ENCODE measurements at regions not wholly inside any gene's neighbourhood (a gene's known extent, or its start where the extent isn't known, plus 50 kb on each side); places are given as distances from the start of the nearest gene placed in this dataset.

GRCh38 chr2:184523732-184524131 lies 74.6 kb upstream of the ZNF804A start:
- TF ChIP-seq EP300 (IDR thresholded peaks at IDR 0.05), result no peak
- TF ChIP-seq POLR2A (IDR thresholded peaks at IDR 0.05), result no peak
- TF ChIP-seq CTCF (IDR thresholded peaks at IDR 0.05), result no peak
- no peak for TF ChIP-seq POLR2AphosphoS5 (IDR thresholded peaks at IDR 0.05)
- no peaks in the 10 kb centered on the region for H3K36me3 ChIP-seq
- no peak overlapping the region for H3K4me3 ChIP-seq
- 97% methylated on average over 5 of the region's 11 CpGs for WGBS
- peak in 1 of 2 donors; percentile 32 for DNase-seq (ENCODE audit: low spot score in 2 of 2)
- no peak overlapping the region for H3K27ac ChIP-seq
- H3K27me3 ChIP-seq, result no peaks in the 10 kb centered on the region
- no peaks in the 10 kb centered on the region for H3K4me1 ChIP-seq
- H3K9me3 ChIP-seq, result peaks cover 20% of the 10 kb centered on the region

- no peak overlapping the region for H3K4me3 ChIP-seq
- peaks cover 24% of the 10 kb centered on the region for H3K9me3 ChIP-seq
- no peaks in the 10 kb centered on the region for H3K27me3 ChIP-seq
- TF ChIP-seq POLR2A (IDR thresholded peaks at IDR 0.05), result no peak
- no peak for TF ChIP-seq CTCF (IDR thresholded peaks at IDR 0.05)
- no peak for TF ChIP-seq EP300 (IDR thresholded peaks at IDR 0.05)
- no peak for TF ChIP-seq POLR2AphosphoS5 (IDR thresholded peaks at IDR 0.05)
- H3K27ac ChIP-seq, result no peak overlapping the region
- no peaks in the 10 kb centered on the region for H3K36me3 ChIP-seq
- WGBS, result 87% methylated on average over 12 of the region's 16 CpGs
- H3K4me1 ChIP-seq, result no peaks in the 10 kb centered on the region
- peak in 1 of 2 donors; percentile 30 for DNase-seq (ENCODE audit: low spot score in 2 of 2)
These were observed 73.6 kb upstream of the ZNF804A start for GRCh38 chr2:184524551-184525382.

DNA sequence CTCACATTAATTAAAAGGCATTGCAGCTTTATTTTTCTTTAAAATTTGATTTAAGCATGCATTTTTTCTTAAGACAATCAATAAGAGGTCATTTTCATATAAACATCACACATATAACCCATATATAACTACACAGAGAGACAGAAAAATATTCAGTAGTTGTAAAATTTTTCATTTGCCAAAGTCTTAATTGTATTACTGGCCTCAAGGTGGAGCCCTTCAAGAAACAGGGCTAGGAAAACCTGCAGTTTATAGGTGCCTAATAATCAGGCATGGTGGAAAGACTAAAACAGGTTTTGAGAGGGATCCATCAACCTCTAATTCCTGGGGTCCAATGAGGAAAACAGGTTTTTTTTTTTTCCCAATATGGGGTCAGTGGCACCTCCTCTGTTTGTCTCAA lies 71.3 kb upstream of the ZNF804A start:
- no peaks in the 10 kb centered on the region for H3K36me3 ChIP-seq
- H3K9me3 ChIP-seq, result peaks cover 27% of the 10 kb centered on the region
- no peaks in the 10 kb centered on the region for H3K4me1 ChIP-seq
- H3K27me3 ChIP-seq, result no peaks in the 10 kb centered on the region
- H3K27ac ChIP-seq, result no peak overlapping the region
- no peak for DNase-seq (ENCODE audit: low spot score in 2 of 2)
- no peak overlapping the region for H3K4me3 ChIP-seq
- no peak for TF ChIP-seq POLR2AphosphoS5 (IDR thresholded peaks at IDR 0.05)

DNA sequence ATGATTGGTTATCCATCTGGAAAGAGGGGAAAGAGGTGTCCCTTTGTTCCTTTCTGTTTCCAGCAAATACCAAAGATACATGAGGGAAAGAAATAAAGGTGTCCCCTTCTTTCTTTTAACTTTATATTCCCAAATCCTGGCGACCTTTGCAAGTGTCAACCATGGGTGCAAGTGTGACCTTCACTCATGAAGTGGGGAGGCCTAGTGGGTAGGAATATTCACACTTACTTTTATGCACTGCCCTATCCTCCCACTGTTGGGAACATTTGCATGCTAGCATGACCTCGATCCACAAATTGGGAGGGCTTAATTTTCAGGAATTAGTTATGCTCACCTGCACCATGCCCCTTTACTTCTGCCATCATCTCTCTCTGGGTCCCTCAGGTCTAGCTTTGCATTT lies 70.2 kb upstream of the ZNF804A start:
- H3K4me3 ChIP-seq, result no peak overlapping the region
- no peak for DNase-seq (ENCODE audit: low spot score in 2 of 2)
- no peaks in the 10 kb centered on the region for H3K4me1 ChIP-seq
- H3K36me3 ChIP-seq, result no peaks in the 10 kb centered on the region
- WGBS, result 46% methylated on average over 2 of the region's 2 CpGs
- H3K27ac ChIP-seq, result no peak overlapping the region
- peaks cover 27% of the 10 kb centered on the region for H3K9me3 ChIP-seq
- no peaks in the 10 kb centered on the region for H3K27me3 ChIP-seq
- TF ChIP-seq CTCF (IDR thresholded peaks at IDR 0.05) (no peak), EP300 (IDR thresholded peaks at IDR 0.05) (no peak), POLR2AphosphoS5 (IDR thresholded peaks at IDR 0.05) (no peak), POLR2A (IDR thresholded peaks at IDR 0.05) (no peak)

GRCh38 chr2:184530239-184530638 lies 68.1 kb upstream of the ZNF804A start:
- Histone ChIP-seq H3K9me3 (peaks cover 22% of the 10 kb centered on the region), H3K27ac (no peak overlapping the region), H3K27me3 (no peaks in the 10 kb centered on the region), H3K4me3 (no peak overlapping the region), H3K4me1 (no peaks in the 10 kb centered on the region), H3K36me3 (no peaks in the 10 kb centered on the region)
- no peak for DNase-seq (ENCODE audit: low spot score in 2 of 2)
- WGBS, result 70% methylated on average over 2 of the region's 7 CpGs
- TF ChIP-seq EP300 (IDR thresholded peaks at IDR 0.05) (no peak), POLR2AphosphoS5 (IDR thresholded peaks at IDR 0.05) (no peak), CTCF (IDR thresholded peaks at IDR 0.05) (no peak), POLR2A (IDR thresholded peaks at IDR 0.05) (no peak)

Data from suprapubic skin (tissue), 4 donors.